PFSK-1 (cell line): ENCODE measurements at regions not wholly inside any gene's neighbourhood (a gene's known extent, or its start where the extent isn't known, plus 50 kb on each side); places are given as distances from the start of the nearest gene placed in this dataset.

ENCODE experiments used
- FOXP2 ChIP-seq: optimal IDR thresholded peaks from 2 replicates; pipeline ENCODE3; 2011; ENCODE audit warnings: borderline replicate concordance, control low read depth, inconsistent platforms; ENCODE audit not compliant: insufficient read depth; ENCODE audit errors: extremely low read length, extremely low read depth
- POLR2AphosphoS5 ChIP-seq: IDR thresholded peaks from 2 replicates; pipeline ENCODE4 v1.6.1; 2012; ENCODE audit warnings: low read depth, mild to moderate bottlenecking, control low read depth, low read length, moderate library complexity
- SIN3A ChIP-seq: IDR thresholded peaks from 2 replicates; pipeline ENCODE4 v1.6.1; 2012; ENCODE audit warnings: mild to moderate bottlenecking, low read length, moderate library complexity, borderline replicate concordance; ENCODE audit not compliant: insufficient read depth
- TAF1 ChIP-seq: IDR thresholded peaks from 2 replicates; pipeline ENCODE4 v1.6.1; 2012; ENCODE audit warnings: low read length, control low read depth, borderline replicate concordance; ENCODE audit not compliant: insufficient read depth
- TF ChIP-seq, protein P1 (sequence below), 2 experiments: IDR thresholded peaks; 2 replicates each; pipeline versions ENCODE4 v1.6.1 to v1.8.0; 2011 to 2012; ENCODE audit warnings: low read depth in 2 of 2, low read length in 2 of 2, control low read depth in 1 of 2, inconsistent platforms in 1 of 2, mild to moderate bottlenecking in 1 of 2, moderate library complexity in 1 of 2; ENCODE audit not compliant: insufficient read depth in 1 of 2

DNA sequence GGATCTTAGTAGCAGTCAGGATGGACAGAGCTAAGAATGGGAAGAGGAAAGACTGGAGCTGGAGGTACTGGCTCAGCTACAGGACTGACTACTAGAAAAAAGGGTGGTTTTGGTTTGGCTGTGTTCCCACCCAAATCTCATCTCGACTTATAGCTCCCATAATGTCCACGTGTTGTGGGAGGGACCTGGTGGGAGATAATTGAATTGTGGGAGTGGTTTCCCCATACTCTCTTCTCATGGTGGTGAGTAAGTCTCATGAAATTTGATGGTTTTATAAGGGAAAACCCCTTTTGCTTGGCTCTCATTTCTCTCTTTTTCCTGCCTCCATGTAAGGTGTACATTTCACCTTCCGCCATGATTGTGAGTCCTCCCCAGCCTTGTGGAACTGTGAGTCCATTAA is 466.5 kb upstream of the DEPDC1 start:
- no peak for TF ChIP-seq FOXP2
- TF ChIP-seq TAF1: no peak
- TF ChIP-seq, protein P1, sequence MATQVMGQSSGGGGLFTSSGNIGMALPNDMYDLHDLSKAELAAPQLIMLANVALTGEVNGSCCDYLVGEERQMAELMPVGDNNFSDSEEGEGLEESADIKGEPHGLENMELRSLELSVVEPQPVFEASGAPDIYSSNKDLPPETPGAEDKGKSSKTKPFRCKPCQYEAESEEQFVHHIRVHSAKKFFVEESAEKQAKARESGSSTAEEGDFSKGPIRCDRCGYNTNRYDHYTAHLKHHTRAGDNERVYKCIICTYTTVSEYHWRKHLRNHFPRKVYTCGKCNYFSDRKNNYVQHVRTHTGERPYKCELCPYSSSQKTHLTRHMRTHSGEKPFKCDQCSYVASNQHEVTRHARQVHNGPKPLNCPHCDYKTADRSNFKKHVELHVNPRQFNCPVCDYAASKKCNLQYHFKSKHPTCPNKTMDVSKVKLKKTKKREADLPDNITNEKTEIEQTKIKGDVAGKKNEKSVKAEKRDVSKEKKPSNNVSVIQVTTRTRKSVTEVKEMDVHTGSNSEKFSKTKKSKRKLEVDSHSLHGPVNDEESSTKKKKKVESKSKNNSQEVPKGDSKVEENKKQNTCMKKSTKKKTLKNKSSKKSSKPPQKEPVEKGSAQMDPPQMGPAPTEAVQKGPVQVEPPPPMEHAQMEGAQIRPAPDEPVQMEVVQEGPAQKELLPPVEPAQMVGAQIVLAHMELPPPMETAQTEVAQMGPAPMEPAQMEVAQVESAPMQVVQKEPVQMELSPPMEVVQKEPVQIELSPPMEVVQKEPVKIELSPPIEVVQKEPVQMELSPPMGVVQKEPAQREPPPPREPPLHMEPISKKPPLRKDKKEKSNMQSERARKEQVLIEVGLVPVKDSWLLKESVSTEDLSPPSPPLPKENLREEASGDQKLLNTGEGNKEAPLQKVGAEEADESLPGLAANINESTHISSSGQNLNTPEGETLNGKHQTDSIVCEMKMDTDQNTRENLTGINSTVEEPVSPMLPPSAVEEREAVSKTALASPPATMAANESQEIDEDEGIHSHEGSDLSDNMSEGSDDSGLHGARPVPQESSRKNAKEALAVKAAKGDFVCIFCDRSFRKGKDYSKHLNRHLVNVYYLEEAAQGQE (IDR thresholded peaks at IDR 0.05; ENCODE audit: insufficient read depth in 1 of 2, low read depth in 2 of 2, low read length in 2 of 2): no peak
- TF ChIP-seq SIN3A: no peak
- TF ChIP-seq POLR2AphosphoS5: no peak

DNA sequence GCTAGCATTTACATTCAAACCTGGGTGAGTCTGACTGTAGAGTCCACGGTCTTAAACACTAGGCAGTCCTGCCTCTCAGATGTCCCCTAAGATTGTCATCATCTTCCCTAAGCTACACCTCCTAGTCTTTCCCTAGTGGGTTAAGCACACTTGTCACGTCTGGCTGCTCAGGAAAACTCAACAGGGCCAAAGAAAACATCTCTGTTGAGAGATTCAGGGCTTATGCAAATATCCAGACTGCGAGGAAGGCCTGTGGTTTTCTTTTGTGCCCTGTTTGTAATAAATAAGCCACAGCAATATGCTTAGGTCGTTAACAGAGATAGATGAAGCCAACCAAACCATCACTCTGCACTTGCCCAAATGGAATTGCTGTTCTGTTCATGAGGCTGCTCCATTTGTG is 472.6 kb upstream of the DEPDC1 start:
- TF ChIP-seq POLR2AphosphoS5 (no peak), FOXP2 (no peak), SIN3A (no peak), TAF1 (no peak)
- TF ChIP-seq, protein P1 (IDR thresholded peaks at IDR 0.05; ENCODE audit: insufficient read depth in 1 of 2, low read depth in 2 of 2, low read length in 2 of 2): no peak

DNA sequence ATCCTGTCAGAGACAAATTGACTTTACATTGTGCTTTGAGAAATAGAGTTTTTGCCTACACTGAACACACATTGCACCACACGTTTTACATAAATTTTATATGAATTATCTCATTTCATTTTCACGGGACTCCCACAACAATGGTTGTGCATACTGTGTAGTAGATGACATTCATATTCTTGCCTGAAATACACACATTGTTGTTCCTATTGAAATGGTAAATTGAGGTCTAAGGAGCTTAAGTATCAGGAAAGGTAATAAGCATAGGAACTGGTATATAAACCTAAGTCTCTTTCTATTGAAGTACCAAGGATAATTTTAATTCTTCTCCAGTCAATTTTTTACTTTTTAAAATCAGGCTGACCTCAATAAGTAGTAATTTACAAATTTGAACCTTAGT is 473.7 kb upstream of the DEPDC1 start:
- no peak for TF ChIP-seq SIN3A

DNA sequence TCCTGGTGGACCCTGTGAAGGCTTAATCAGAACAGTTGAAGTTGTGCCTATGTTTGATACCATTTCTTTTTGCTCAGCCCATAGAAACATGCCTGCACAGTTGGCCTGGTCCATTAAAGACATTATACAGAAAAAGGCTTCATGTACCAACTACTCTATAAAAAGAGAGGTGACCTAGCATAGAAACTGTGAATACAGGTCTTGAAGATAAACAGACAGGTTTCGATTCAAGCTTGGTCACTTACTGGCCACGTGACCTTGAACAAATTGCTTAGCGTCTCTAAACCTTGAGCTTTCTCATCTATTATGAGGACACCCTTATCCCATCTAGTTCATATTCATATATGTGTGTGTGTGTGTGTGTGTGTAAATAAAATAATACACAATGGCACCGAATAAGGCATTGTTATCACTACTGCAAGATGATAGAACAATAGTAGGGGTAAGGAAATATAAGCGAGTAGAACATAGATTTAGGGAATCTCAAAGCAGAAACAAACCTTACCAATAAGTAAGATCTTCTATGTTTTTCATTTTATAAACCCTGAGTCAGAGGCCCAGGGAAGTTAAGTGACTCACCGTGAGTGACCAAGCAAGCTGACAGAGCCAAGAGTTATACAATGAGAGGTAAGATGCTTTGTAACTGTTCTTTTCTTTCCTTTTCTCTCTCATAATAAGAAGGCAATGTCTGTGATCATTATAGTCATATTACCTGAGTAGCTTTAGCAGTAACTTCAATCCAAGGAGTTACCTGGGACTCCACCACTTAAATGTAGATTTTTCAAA is 476.8 kb upstream of the DEPDC1 start:
- TF ChIP-seq POLR2AphosphoS5 (no peak), FOXP2 (no peak), TAF1 (no peak), SIN3A (no peak)

DNA sequence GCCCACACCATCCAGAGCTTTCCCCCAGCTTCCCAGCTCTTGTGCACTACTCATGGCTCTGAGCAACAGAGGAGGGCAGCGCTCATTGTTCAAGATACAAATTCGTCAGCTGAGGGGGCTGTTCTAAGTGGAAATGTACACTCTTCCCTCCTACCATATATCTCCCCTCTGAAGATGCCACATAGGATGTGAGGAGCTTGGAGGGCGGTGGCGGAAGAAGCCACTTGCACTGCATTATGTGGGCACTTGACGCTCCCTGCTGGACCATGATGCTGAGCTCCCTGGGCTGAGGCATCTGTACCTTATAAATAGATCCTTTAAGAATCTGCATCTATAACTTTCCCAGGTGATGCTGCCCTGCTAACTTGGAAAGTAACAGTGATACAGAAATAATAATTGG is 477.6 kb upstream of the DEPDC1 start:
- TF ChIP-seq FOXP2: no peak
- TF ChIP-seq TAF1: no peak
- no peak for TF ChIP-seq SIN3A
- TF ChIP-seq, protein P1 (IDR thresholded peaks at IDR 0.05; ENCODE audit: insufficient read depth in 1 of 2, low read depth in 2 of 2, low read length in 2 of 2): no peak
- TF ChIP-seq POLR2AphosphoS5: no peak

DNA sequence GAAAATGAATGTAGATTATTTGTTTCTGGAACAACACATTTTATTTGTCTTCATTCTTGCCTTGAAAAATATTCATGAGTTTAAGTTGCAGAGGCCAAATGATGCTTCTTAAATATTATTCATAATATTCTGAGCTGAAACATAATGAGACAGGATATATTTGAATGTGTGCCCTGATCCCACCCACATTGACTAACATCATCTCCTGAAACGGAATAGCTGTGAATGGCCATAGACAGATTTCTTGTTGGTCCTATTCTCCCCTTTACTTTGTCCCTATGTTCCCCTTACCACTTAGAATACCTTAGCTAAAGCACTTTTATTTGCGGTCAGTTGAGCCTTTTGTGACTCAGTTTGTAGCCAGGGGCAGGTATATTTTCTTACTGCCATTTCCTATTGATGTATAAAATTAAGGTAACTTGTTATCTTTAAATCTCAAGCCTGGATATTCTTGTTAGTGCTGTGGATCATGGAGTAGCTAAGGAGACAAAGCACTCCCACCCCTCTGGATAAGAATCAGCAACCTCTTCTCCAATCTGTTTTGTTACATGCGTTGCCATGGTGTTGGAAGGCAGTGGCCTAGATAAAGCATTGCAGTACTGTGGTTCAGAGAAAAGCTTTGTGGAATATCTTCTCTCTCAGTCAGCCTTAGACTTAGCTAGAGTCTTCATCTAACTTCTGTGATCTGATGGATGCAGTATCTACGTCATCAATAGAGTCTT is 478.5 kb upstream of the DEPDC1 start:
- no peak for TF ChIP-seq POLR2AphosphoS5
- no peak for TF ChIP-seq SIN3A
- TF ChIP-seq, protein P1 (IDR thresholded peaks at IDR 0.05; ENCODE audit: insufficient read depth in 1 of 2, low read depth in 2 of 2, low read length in 2 of 2): no peak
- no peak for TF ChIP-seq FOXP2
- no peak for TF ChIP-seq TAF1
